K562 (cell line): ENCODE measurements at regions not wholly inside any gene's neighbourhood (a gene's known extent, or its start where the extent isn't known, plus 50 kb on each side); places are given as distances from the start of the nearest gene placed in this dataset.

Source experiments
- ATAC-seq: fragments of 200-7000 bp; cut with Tn5 transposase; 3 replicates; pipeline ENCODE4 v1.9.1; 2020; ENCODE audit warnings: moderate library complexity
- BruUV-seq: library from RNA; stranded (reverse); fragments of 400-500 nt; replicated peaks from 2 replicates; lab custom pipeline; 2021; lab: Mats Ljungman, UMichigan
- CTCF ChIA-PET: fragments of 300-600 bp; formaldehyde crosslinking; extraction: SDS; loops from one replicate; lab custom pipeline; 2021; ENCODE audit warnings: low intra/inter-chr PET ratio; lab: Yijun Ruan, JAX
- POLR2A ChIA-PET: fragments of 300-600, 350-650 bp; sonication (Branson Sonifier 250); formaldehyde crosslinking; extraction: SDS; loops from one replicate; lab custom pipeline; 2021; ENCODE audit warnings: antibody characterized with exemption, inconsistent platforms; lab: Yijun Ruan, JAX
- DNase-seq, 4 experiments: peaks; one replicate each; pipeline versions ENCODE4 v3.0.0 to v3.0.0-alpha.2; 2011 to 2018; ENCODE audit warnings: low spot score in 3 of 4, mixed read lengths in 3 of 4; ENCODE audit errors: extremely low read depth in 1 of 4
- FAIRE-seq: peaks from 2 replicates; lab custom pipeline; 2011; peaks lifted over from hg19 to GRCh38; lab: Jason Lieb, UNC
- H2AFZ ChIP-seq: 2 replicates; pipeline ENCODE4 v1.6.0; 2011; ENCODE audit warnings: low read depth, low read length, control low read depth, inconsistent platforms
- H3K27ac ChIP-seq: fragments of 200-600 bp; 3 replicates; pipeline ENCODE4 v1.8.0; 2011; ENCODE audit warnings: low read depth, mild to moderate bottlenecking, control low read depth, inconsistent platforms, low read length, moderate library complexity, mixed read lengths; ENCODE audit errors: extremely low read depth
- H3K27me3 ChIP-seq, 2 experiments: fragments of 300-600 bp in 1 of 2; 2 replicates in 1 of 2; 3 replicates in 1 of 2; pipeline versions ENCODE4 v1.6.0 to v1.8.0; 2011; ENCODE audit warnings: inconsistent platforms in 2 of 2, low read length in 2 of 2, mild to moderate bottlenecking in 1 of 2, mixed read lengths in 1 of 2, moderate library complexity in 1 of 2; ENCODE audit not compliant: control insufficient read depth in 2 of 2, insufficient read depth in 2 of 2
- H3K36me3 ChIP-seq: fragments of 300-600 bp; 3 replicates; pipeline ENCODE4 v1.8.0; 2011; ENCODE audit warnings: mild to moderate bottlenecking, low read length, inconsistent platforms; ENCODE audit not compliant: control insufficient read depth, insufficient read depth
- H3K4me1 ChIP-seq, 2 experiments: fragments of 200-600 bp in 1 of 2; replicated peaks in 1 of 2; 2 replicates in 1 of 2; 3 replicates in 1 of 2; pipeline versions ENCODE4 v1.5.1 to v1.8.0; 2011; ENCODE audit warnings: inconsistent platforms in 2 of 2, low read length in 2 of 2, mild to moderate bottlenecking in 1 of 2, mixed read lengths in 1 of 2, moderate library complexity in 1 of 2; ENCODE audit not compliant: control insufficient read depth in 2 of 2, insufficient read depth in 2 of 2
- H3K4me2 ChIP-seq: 2 replicates; pipeline ENCODE4 v1.6.1; 2011; ENCODE audit warnings: low read length, control low read depth, inconsistent platforms, mixed read lengths; ENCODE audit not compliant: insufficient read depth
- H3K4me3 ChIP-seq: fragments of 200-600 bp; sonication (generic), shearing (Covaris generic); 2 replicates; pipeline ENCODE4 v1.5.1; 2016; ENCODE audit warnings: control low read depth, inconsistent platforms
- H3K79me2 ChIP-seq: fragments of 200-600 bp; 3 replicates; pipeline ENCODE4 v1.8.0; 2011; ENCODE audit warnings: low read length, inconsistent platforms; ENCODE audit not compliant: control insufficient read depth, insufficient read depth
- H3K9ac ChIP-seq, 2 experiments: 2 replicates each; pipeline versions ENCODE4 v1.6.0 to v1.6.1; 2011; ENCODE audit warnings: low read depth in 2 of 2, low read length in 2 of 2, control low read depth in 1 of 2, inconsistent platforms in 1 of 2, mild to moderate bottlenecking in 1 of 2, mixed read lengths in 1 of 2; ENCODE audit not compliant: insufficient read depth in 1 of 2
- H3K9me1 ChIP-seq: one replicate; pipeline ENCODE4 v1.6.0; 2011; ENCODE audit warnings: inconsistent platforms, mild to moderate bottlenecking, low read length, moderate library complexity; ENCODE audit not compliant: control insufficient read depth, insufficient read depth
- H3K9me3 ChIP-seq: replicated peaks from 2 replicates; pipeline ENCODE4 v1.5.1; 2011; ENCODE audit warnings: low read depth, low read length, inconsistent platforms; ENCODE audit not compliant: control insufficient read depth, insufficient read depth
- H4K20me1 ChIP-seq: replicated peaks from 2 replicates; pipeline ENCODE4 v1.6.1; 2011; ENCODE audit warnings: low read length, inconsistent platforms, mixed read lengths; ENCODE audit not compliant: control insufficient read depth, insufficient read depth
- CTCFL ChIP-seq: IDR thresholded peaks from 2 replicates; pipeline ENCODE4 v1.6.1; 2011; ENCODE audit warnings: borderline replicate concordance, low read depth, mild to moderate bottlenecking, moderate library complexity, low read length; ENCODE audit not compliant: insufficient read depth, poor library complexity, severe bottlenecking
- USF1 ChIP-seq: sonication (generic); formaldehyde crosslinking; IDR thresholded peaks from 2 replicates; pipeline ENCODE4 v1.9.0; 2022; ENCODE audit warnings: mild to moderate bottlenecking, missing genetic modification reagents
- ZNF239 ChIP-seq: fragments of 250-450 bp; sonication (Bioruptor Pico); IDR thresholded peaks from 2 replicates; pipeline ENCODE4 v1.4.0; 2020; ENCODE audit warnings: mild to moderate bottlenecking
- ZNF76 ChIP-seq: fragments of 250-450 bp; sonication (Bioruptor Pico); IDR thresholded peaks from 2 replicates; pipeline ENCODE4 v1.4.0; 2020; ENCODE audit warnings: mild to moderate bottlenecking, moderate library complexity, borderline replicate concordance
- ZNF766 ChIP-seq: fragments of 200-800 bp; sonication (Bioruptor generic); conservative IDR thresholded peaks from 2 replicates; pipeline ENCODE4 v1.6.1; 2016; ENCODE audit warnings: missing genetic modification characterization, missing compliant biosample characterization
- ZSCAN29 ChIP-seq: fragments of 450-650 bp; IDR thresholded peaks from 2 replicates; pipeline ENCODE4 v1.6.1; 2017
- WGBS: fragments of 100-300 bp; shearing (Covaris generic); methylation state at CpG from one replicate; pipeline ENCODE4 v1.1.6; 2016; ENCODE audit warnings: low coverage, mixed read lengths; ENCODE audit not compliant: insufficient coverage; ENCODE audit errors: missing lambda C conversion rate; 5-methylcytosine and 5-hydroxymethylcytosine counted together
- in situ Hi-C: fragments of 300-500 bp; cut with MboI; formaldehyde crosslinking; loops from 4 replicates; pipeline ENCODE4 v1.15.0; 2018; ENCODE audit warnings: inconsistent platforms, mixed read lengths
- intact Hi-C: fragments of 100-400 bp; cut with micrococcal nuclease; formaldehyde crosslinking; loops from 2 replicates; pipeline ENCODE4 v1.14.2; 2022
- TF ChIP-seq, protein P1 (sequence below): fragments of 250-450 bp; sonication (Bioruptor Pico); IDR thresholded peaks from 2 replicates; pipeline ENCODE4 v1.8.0; 2021; ENCODE audit warnings: mild to moderate bottlenecking, moderate library complexity

DNA sequence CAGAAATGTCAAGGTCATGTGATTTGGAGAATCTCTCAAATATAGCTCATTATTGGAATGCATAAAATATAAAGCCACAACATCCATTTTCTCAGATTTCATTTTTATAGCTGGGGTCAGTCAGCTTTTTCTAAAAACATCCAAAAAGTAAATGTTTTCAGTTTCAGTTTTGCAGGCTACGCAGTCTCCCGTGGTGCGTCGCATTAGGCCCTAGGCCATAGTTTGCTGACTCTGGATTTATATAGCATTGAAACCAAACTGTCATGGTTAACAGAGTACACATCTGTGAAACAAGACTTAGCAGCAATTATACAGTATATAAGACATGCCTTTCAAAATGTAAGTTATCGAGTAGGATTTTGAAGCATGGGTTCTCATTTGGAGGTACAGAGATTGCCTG lies 140.0 kb downstream of the IRS2 start:
- CTCF ChIA-PET = no interaction called here
- Histone ChIP-seq H3K36me3 (no peaks in the 10 kb centered on the region), H3K9me3 (no peaks in the 10 kb centered on the region), H3K4me2 (no peak overlapping the region), H3K9ac (no peak overlapping the region), H2AFZ (no peak overlapping the region), H3K27me3 (no peaks in the 10 kb centered on the region), H3K79me2 (no peaks in the 10 kb centered on the region), H3K9me1 (no peaks in the 10 kb centered on the region), H3K4me1 (no peaks in the 10 kb centered on the region), H3K4me3 (no peak overlapping the region), H3K27ac (no peak overlapping the region), H4K20me1 (no peaks in the 10 kb centered on the region)
- TF ChIP-seq ZSCAN29 (no peak), ZNF76 (CRISPR knock-in tag) (no peak), USF1 (no peak)
- in situ Hi-C loops = no loop called here
- no TSS peak for BruUV-seq
- POLR2A ChIA-PET = no interaction called here
- intact Hi-C loops = no loop called here
- no peak for ATAC-seq
- DNase-seq = no peak
- WGBS = 8% methylated on average over 5 of the region's 5 CpGs
- FAIRE-seq = no peak

- TF ChIP-seq, protein P1, sequence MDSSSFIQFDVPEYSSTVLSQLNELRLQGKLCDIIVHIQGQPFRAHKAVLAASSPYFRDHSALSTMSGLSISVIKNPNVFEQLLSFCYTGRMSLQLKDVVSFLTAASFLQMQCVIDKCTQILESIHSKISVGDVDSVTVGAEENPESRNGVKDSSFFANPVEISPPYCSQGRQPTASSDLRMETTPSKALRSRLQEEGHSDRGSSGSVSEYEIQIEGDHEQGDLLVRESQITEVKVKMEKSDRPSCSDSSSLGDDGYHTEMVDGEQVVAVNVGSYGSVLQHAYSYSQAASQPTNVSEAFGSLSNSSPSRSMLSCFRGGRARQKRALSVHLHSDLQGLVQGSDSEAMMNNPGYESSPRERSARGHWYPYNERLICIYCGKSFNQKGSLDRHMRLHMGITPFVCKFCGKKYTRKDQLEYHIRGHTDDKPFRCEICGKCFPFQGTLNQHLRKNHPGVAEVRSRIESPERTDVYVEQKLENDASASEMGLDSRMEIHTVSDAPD (CRISPR knock-in tag) = no peak
- TF ChIP-seq ZNF766 (CRISPR knock-in tag) = no peak
- TF ChIP-seq CTCFL = no peak
- peak; percentile 83 for TF ChIP-seq ZNF239 (CRISPR knock-in tag)
- ChIA-PET CTCF (no interaction called here), POLR2A (no interaction called here)
- in situ Hi-C loops = no loop called here
- Histone ChIP-seq H3K4me3 (no peak overlapping the region), H3K4me2 (no peak overlapping the region), H3K9me3 (no peaks in the 10 kb centered on the region), H3K79me2 (no peaks in the 10 kb centered on the region), H3K9ac (no peak overlapping the region), H3K4me1 (no peaks in the 10 kb centered on the region), H3K36me3 (no peaks in the 10 kb centered on the region), H2AFZ (no peak overlapping the region), H3K27me3 (no peaks in the 10 kb centered on the region), H3K9me1 (no peaks in the 10 kb centered on the region), H3K27ac (no peak overlapping the region), H4K20me1 (no peaks in the 10 kb centered on the region)
- no peak for ATAC-seq
- 0% methylated on average over 5 of the region's 6 CpGs for WGBS
- DNase-seq = no peak
- FAIRE-seq = no peak
- no TSS peak for BruUV-seq
- intact Hi-C loops = no loop called here
Measured at GRCh38 chr13:109645831-109646230, 140.6 kb downstream of the IRS2 start.
